LNCaP clone FGC (cell line): ENCODE measurements at regions not wholly inside any gene's neighbourhood (a gene's known extent, or its start where the extent isn't known, plus 50 kb on each side); places are given as distances from the start of the nearest gene placed in this dataset.

Experiments
- DNase-seq: peaks from one replicate; pipeline ENCODE4 v3.0.0-alpha.2; 2011; ENCODE audit warnings: low read depth
- H3K4me3 ChIP-seq: 2 replicates; pipeline ENCODE4 v1.5.1; 2011; ENCODE audit warnings: mild to moderate bottlenecking, low read depth, low read length, control low read depth
- TF ChIP-seq, protein P1 (sequence below): IDR thresholded peaks from 2 replicates; pipeline ENCODE4 v1.5.1; 2012; ENCODE audit warnings: mild to moderate bottlenecking; ENCODE audit not compliant: control insufficient read depth, insufficient read depth; ENCODE audit errors: extremely low read depth

DNA sequence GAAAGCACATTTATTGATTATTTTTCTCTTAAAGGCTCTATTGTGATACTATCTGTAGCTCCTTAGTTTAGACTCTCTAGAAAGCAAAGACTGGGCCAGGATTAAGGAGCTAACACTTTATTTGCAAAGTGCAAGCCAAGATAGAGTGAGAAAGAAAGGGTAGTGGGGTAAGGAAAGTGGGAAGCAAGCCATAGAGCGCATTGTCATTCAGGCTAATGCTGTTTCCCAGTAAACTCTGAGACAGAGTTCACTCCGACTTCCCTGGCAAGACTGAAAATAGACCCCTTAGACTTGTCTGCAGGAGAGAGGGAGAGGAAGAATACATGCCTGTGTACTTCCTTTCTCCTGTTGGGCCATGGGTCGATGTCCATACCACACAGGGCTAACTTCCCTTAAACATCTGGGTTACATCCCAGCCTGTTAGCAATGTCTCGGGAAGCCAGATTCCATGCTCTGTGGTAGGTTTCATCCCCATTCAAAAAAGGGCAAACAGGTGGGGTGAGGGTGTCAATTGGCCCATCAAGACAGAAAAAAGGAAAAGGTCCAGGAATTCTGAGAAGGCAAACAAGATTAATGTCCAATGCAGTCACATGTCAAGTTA is 875.8 kb upstream of the CELF2 start:
- no peak for DNase-seq
- TF ChIP-seq, protein P1, sequence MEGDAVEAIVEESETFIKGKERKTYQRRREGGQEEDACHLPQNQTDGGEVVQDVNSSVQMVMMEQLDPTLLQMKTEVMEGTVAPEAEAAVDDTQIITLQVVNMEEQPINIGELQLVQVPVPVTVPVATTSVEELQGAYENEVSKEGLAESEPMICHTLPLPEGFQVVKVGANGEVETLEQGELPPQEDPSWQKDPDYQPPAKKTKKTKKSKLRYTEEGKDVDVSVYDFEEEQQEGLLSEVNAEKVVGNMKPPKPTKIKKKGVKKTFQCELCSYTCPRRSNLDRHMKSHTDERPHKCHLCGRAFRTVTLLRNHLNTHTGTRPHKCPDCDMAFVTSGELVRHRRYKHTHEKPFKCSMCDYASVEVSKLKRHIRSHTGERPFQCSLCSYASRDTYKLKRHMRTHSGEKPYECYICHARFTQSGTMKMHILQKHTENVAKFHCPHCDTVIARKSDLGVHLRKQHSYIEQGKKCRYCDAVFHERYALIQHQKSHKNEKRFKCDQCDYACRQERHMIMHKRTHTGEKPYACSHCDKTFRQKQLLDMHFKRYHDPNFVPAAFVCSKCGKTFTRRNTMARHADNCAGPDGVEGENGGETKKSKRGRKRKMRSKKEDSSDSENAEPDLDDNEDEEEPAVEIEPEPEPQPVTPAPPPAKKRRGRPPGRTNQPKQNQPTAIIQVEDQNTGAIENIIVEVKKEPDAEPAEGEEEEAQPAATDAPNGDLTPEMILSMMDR, result no peak
- H3K4me3 ChIP-seq, result no peak overlapping the region

DNA sequence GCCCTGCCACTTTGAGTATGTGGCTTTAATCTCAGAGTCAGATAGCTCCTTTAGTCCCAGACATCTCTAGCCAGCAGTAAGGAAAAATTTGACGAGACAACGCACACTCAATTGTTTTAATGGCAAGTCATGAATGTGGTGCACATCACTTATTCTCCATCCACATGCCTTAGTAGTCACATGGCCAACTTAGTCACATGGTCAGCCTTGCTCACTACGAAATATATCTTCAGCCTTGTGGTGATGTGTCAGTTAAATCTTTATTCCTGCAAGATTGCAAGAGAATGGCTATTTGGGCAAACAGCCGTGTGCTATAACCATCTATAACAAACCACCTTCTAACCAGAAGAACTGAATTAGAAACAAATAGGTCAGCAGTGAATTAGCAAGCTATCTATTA is 871.1 kb upstream of the CELF2 start:
- H3K4me3 ChIP-seq, result no peak overlapping the region
- TF ChIP-seq, protein P1, result no peak
- no peak for DNase-seq

DNA sequence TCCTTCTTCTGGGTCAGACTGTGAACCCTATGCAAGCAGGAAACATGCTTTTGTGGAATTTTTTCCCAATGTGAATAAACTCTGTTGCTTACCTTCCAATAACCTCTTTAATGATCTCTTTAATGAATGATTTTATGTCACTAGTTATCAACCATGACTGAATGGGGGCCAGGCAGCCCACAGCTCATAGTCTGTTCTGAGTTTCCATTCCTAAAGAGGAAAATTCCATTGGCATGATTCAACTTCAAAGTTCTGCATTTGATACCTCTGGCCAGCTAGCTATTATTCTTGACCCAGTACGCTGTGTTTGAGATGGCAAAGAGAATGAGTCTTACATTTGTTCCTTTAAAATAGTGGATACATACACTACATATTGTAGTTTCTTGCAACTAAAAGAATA is 867.8 kb upstream of the CELF2 start:
- no peak overlapping the region for H3K4me3 ChIP-seq
- TF ChIP-seq, protein P1, result no peak
- no peak for DNase-seq

DNA sequence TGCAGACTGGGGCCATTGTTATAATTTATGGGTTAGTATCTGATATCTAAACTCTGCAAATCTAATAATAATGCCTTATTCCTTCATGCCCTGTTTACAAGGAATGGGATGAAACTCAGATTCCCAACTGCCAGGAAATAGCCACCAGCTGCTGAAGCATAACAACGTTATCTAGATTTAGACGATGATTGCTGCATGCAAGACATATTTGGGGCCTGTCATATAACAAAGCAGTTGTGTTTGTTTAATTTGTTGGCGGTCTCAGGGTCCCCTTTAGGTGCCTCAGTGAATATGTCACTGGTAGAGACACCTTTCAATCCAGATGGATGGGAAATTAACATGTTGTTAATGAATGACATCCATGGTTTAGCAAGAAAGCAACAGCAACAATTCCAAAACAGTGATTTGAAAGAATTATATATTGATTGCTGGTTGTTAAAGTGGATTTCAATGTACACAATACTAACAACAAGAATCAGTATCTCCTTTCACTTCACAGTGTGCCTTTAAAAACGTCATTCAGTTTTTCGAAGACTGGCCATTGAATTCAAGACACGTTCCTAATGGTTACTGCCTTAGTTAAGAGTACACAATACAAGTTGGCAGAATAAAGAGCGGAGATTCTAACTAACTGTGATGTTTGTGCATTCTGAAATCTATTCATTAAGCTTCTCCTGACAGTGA is 860.6 kb upstream of the CELF2 start:
- TF ChIP-seq, protein P1, result no peak
- H3K4me3 ChIP-seq, result no peak overlapping the region
- DNase-seq, result no peak

DNA sequence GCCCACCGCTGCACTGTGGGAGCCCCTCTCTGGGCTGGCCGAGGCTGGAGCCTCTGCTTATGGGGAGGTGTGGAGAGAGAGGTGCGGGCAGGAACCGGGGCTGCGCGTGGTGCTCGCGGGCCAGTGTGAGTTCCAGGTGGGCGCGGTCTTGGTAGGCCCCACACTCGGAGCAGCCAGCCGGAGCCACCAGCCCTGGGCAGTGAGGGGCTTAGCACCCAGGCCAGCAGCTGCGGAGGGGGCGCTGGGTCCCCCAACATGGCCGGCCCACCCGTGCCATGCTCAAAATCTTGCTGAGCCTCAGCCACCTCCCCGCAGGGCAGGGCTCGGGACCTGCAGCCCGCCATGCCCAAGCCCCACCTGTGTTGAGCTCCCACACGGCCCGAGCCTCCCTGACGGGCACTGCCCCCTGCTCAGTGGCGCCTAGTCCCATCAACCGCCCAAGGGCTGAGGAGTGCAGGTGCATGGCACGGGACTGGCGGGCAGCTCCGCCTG is 856.8 kb upstream of the CELF2 start:
- no peak overlapping the region for H3K4me3 ChIP-seq
- TF ChIP-seq, protein P1, result no peak
- no peak for DNase-seq

DNA sequence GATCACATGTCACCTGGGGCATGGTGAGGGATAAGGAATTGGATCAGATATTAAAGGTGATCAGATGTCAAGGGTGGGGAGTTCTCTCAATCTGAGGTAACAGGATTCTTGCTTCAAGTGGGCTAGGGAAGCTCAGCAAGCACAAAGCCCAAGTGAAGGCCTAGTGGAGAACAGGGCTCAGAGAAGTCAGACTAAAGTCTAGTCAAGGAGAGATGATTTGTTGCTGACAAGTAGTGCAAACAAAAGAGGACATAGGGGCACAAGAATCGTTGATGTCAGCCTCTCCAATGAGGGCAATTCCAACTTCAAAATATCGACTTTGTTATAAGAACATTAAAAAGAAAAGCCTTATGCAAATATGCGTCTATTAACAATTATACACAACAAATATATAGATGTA is 852.8 kb upstream of the CELF2 start:
- H3K4me3 ChIP-seq, result no peak overlapping the region
- TF ChIP-seq, protein P1, result no peak
- DNase-seq, result no peak

DNA sequence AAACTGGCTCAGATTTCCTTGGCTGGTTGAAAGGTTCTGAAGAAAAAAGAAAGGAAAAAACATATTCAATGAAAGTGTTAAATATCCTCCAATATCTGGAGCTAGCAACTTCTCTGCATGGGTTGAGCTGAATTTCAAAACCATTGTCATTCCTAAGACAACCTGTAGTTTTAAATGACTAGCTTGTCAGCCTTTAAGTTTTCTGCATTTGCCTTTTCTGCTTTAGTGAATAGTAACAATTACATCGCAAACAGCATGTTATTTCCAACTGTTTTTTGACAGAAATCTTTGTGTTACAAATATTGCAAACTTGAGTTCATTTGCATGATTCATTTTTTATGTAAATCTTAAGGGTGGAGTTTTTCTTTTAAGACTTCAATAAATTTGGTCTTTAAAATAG is 852.3 kb upstream of the CELF2 start:
- H3K4me3 ChIP-seq, result no peak overlapping the region
- TF ChIP-seq, protein P1, result no peak
- no peak for DNase-seq
